HG03342 (cell line): ENCODE measurements at regions not wholly inside any gene's neighbourhood (a gene's known extent, or its start where the extent isn't known, plus 50 kb on each side); places are given as distances from the start of the nearest gene placed in this dataset.

Source experiments
- ATAC-seq: cut with Tn5 transposase; IDR thresholded peaks from one replicate; pipeline ENCODE4 v1.9.1; 2021; ENCODE audit warnings: mild to moderate bottlenecking, moderate library complexity; ENCODE audit not compliant: unreplicated experiment

DNA sequence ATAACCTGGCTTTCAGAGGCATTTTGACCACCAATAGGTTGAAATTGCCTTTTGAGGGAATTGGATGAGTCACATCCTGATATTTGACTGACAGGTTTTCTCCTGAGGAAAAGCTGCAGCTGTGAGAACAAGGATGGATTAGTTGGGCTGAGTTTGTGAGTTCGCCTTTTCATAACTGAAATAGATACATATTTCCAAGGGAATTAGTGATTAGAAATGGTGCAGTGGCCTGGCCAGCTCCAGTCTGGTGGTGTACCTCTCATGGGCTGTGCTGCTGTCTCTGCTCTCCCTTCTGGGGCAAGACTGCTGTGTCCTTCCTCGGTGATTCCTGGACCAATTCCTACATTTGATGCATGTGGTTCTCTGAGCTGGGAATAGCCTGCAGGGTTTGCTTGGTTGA lies 341.3 kb downstream of the TSN start:
- no peak for ATAC-seq

DNA sequence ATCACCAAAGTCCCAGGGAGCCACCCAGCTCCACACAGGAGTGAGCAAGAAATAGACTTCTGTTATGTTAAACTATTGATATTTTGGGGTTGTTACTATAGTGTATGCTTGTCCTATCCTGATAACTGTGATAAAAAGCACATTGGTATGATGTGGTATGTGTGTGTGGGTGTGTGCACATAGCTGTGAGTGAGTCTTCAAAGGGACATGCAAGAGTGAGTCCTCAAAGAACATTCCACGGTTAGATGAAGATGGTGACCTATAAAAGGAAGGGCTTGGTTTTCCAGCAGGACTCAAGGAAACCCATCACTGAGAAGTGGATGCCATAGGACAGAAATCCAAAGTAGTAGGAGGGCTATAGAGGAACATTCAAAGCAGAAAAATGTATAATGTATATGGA lies 342.9 kb downstream of the TSN start:
- ATAC-seq: no peak

DNA sequence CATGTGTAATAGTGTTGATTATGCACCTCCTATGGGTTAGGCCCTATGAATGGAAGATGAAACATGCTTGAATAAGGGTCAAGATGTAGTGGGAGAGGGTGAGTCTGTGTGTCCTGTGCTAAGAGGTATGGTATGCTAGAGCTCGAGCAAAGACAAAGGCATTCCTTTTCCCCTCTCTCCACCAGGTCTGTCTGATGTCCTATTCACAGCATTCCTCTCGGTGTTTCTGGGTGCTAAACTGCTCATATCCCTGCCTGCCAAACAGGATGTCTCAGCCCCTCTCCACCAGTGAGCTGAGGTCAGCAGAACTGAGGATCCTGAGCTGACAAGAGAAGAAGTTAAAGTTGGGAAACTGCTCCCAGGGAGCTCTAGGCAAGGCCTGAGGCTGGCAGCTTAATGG lies 344.9 kb downstream of the TSN start:
- ATAC-seq: no peak

DNA sequence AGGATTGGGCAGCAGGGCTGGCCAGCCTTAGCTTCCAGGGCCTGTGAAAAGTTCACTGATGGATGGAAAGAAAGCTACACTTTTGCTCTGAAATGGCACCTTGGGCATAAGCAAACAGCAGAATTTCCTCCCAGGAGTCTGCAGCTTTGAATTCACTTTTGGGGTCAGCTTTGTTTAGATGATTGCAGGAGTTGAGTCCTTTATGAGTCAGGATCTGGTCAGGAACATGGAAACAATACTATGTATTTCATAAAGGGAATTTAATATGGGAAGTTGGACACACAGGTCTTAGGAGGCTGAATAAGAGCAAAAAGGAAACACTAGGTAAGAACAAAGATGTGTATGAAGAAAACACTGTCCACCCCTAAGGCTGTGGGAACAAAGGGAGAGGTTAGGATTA lies 345.3 kb downstream of the TSN start:
- no peak for ATAC-seq

DNA sequence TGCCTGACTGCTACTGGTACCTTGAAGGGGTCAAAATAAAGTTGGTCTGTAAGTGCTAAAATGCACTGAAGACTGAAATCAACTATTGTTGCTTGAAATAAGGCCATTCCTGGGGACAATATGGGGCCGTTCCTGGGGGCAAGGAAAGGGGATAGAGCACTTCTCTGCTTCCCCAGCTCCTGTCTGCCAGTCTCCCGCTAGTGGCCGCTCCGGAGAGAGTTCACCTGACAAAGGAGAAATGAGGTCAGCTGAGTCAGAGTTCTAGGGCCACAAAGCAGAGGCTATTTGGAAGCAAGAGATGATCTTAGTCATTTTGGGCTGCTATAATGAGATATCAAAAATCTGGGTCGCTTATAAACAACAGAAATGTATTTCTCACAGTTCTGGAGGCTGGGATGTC lies 345.9 kb downstream of the TSN start:
- no peak for ATAC-seq

DNA sequence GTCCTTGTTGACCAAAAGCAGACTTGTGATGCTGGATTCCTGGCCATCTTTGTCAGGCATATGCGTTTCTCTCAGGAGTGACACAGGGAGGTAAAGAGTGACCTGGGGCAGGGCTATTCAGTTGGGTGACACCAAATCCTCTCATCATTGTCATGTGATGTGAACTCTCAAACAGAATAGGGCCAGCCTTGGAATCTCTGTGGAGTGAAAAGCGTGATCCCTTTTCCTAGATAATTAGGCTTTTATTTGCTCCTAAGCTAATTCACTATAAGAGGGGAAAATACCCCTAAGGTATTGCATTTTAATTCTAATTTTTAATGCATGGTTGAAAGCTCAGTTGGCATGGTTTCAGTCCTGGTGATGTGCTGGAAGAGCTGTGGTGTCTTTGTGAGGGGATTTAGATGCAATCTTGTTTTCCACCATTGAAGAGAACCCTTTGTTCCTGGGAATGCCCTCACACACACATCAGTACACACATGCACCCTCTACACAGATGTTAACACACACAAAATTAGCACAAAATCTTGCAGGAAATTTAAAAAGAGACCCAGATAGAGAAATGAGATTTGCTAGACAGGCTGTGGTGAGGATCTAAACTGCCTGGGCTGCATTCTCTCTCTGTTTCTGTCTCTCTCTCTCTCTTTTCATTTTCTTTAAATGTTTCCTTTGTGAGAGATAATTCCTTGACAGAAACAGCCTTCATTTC lies 349.9 kb downstream of the TSN start:
- ATAC-seq: no peak

DNA sequence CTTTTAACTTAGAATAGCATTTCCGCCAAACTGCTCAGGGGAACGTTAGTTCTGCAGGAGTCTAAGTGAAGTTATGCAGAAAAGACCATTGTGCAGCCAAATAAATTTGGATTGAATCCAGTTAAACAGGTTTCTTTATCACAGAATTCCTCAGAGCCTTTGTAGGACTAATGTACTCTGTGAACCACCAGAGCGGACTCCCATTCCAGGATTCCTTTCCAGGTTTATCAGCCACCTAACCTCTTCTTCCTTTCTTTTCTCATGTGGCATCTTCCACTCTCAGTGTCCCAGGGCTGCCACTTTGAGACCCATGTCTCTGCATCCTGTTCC lies 350.4 kb downstream of the TSN start:
- no peak for ATAC-seq

DNA sequence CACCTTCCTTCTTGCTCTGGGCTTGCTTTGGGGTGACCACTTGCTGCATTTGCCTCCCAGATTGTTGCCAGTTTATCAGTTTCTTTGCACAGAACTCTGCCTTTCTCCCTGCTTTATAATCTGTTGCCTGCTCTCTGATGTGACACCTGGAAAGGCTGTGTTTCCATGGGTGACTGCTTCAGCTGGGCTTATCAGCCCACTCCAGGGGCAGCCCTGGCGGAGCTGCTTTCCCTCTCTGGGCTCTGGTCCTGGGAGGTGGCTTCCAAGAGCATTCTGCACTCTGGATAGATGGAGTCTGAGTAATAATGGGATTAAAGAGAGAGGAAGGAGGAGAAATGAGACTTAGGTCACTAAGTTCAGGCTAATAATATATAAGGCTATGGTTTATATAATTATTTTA lies 352.7 kb downstream of the TSN start:
- ATAC-seq: no peak

DNA sequence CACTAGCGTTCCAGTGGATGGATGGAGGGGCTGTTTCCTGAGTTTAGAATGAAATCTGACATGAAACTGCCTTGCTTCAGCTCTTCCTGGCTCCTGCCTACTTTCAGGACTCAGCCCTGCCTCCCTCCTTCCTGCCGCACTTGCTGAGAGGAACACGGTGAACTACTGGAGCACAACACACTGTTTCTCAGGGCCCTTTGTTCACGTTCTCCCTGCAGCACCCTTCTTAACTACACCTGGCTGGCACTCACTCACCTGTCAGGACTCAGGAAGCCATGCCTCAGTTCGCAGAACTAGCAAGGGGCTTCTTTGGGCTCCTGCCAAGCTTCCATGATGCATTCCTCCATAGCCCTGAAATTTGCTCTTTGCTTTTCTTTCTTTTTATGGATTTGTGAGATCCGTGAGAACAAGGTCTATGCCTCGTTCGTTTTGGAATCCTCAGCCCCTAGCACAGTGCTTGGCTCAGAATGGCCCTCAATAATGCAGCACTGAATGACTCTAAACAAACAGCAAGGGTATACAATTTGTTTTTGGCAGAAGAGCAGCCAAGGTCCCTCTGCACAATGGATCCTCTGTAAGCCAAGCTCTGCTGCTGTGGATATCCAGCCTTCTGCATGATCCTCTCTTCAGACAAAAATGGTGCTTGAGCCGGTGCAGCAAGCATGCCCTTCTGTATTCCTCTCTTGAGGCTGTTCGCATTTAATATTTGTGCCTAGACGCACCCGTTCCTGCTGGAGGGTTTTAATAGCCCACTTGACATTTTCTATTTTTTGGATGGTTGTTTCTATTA lies 357.0 kb downstream of the TSN start:
- no peak for ATAC-seq

DNA sequence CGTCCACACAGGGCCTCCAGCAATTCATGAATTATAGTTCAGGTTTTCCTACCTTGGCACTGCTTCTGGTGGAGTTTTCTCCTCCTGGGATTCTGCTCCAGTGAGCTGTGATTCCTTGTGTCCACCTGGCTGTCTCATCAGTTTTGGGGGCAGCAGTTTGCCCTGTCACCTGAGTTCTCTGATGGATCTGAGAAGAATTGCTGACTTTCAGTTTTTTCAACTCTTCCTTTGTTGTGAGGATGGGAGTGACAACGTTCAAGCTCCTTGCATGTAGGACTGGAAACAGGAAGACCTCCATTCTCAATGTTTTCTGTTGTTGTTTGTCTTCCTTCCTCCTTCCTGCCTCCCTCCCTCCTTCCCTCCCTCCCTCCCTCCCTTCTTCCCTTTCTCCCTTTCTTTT lies 359.0 kb downstream of the TSN start:
- no peak for ATAC-seq

DNA sequence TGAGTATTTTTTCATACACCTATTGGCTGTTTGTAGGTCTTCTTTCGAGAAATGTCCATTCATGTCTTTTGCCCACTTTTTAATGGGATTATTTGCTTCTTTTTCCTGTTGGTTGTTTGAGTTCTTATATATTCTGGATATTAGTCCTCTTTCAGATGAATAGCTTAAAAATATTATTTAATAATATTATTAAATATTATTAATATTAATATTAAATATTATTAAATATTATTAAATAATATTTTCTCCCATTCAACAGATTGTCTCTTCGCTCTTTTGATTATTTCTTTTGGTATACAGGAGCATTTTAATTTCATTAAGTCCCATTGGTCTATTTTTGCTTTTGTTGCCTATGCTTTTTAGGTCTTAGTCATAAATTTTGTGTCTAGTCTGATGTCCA lies 361.9 kb downstream of the TSN start:
- no peak for ATAC-seq

DNA sequence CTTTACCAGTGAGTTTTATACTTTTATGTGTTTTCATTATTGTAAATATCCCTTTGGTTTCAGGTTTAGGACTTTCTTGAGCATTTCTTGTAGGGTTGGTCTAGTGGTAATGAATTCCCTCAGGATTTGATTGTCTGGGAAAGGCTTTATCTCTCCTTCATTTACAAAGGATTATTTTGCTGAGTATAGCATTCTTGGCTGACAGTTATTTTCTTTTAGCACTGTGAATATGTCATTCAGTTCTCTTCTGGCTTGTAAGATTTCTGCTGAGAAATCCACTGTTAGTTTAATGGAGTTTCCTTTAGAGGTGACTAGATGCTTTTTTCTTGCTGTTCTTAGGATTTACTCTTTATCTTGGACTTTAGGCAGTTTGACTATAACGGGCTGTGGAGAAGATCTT lies 373.9 kb downstream of the TSN start:
- no peak for ATAC-seq

DNA sequence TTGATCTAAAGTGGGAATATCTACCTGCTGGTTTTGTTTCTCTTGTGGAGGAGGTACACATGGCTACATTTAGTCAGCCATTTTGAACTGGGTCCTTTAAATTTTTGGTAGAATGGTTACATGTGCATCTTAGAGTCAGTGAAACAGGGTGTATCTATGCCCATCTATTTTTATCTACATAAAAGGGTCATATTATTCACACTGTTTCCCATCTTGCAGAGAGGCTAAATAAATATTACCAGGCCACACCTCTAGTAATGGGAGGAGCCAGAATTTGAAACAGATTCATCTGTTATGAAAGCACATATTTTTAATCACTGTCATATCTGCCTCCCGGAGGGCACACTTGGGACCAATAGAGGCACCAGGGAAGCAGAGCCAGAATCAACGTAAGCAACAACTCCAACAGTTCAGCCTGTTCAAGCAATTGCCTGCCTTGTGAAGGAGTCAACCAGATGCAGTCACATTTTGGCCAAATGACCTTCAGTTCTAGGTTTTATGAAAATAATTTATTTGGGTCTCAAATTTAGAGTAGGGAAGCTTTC lies 376.8 kb downstream of the TSN start:
- no peak for ATAC-seq

DNA sequence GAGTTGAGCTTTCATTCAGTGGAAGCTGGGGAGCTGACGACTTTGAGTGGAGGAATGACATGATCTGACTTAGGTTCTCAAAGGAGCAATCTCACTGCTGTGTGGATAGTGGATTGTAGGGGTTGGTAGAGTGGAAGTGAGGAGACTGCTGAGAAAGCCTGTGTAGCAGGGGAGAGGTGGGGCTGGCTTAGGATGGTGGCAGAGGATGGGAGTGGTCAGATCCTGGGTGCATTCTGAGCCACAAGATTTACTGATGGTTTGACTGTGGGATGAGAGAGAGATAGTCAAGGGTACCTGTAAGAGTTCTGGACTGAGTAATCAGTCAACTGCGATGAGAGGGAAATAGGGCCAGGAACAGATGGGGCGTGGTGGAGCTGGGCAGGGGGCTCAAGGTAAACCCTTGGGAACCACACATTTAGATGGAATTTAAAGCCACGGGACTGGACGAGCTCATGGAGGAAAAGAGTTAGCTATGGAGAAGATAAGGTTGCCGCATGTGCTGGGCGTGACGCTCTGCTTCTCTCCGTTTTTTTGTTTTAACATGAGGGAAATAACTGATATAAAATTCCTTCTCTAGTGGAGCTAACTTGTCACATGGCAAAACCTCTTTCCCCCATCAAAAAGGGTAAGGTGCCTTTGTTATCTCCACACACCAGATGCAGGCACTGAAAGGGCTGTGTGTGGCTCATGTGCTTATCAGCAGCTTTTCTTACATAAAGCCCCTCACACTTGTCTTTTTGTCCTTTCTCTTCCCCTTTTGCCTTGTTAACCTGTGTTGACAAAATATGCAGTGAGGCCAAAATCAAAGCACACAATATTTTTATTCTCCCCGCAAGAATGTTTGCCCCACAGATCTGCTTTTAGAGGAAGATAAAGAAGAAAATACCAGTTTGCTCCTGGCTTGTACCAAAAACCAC lies 379.8 kb downstream of the TSN start:
- ATAC-seq: no peak

DNA sequence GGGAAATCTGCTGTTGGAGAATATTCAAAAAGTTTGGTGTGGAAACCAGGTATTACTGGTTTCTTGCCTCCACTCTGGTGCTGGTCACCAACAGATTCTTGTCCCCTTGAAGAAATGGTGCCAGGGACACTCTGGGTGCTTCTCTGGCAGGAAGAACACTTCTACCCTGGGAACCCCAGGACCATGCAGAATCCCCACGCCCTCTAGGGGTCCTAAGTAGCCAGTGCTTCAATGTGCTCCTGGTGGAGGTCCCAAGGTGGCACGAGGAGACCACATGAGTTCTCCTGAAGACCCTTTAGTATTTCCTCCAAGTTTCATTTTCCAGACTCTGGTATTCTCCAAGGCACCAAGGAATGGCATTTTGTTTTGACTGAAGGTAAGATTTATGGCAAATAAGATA lies 380.6 kb downstream of the TSN start:
- peak; percentile 60 for ATAC-seq

DNA sequence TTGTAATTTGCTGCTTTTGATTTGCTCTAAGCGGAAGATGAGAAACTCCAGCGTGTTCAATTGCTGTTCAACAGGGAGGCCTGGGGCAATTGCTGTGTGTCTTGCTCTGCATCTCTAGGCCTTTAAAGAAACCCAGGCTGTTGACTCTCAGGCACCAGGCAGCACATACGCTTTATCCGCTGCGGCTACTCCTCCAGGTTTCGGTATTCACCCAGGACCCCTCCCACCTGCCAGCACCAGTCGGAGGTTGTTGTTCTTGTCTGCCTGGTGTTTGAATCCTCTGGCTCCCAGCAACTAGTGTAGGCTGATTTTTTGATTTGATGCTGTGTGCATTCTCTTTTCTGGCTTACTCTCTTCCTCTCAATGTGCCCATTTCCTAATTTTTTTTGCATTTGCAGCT lies 383.1 kb downstream of the TSN start:
- ATAC-seq: no peak

DNA sequence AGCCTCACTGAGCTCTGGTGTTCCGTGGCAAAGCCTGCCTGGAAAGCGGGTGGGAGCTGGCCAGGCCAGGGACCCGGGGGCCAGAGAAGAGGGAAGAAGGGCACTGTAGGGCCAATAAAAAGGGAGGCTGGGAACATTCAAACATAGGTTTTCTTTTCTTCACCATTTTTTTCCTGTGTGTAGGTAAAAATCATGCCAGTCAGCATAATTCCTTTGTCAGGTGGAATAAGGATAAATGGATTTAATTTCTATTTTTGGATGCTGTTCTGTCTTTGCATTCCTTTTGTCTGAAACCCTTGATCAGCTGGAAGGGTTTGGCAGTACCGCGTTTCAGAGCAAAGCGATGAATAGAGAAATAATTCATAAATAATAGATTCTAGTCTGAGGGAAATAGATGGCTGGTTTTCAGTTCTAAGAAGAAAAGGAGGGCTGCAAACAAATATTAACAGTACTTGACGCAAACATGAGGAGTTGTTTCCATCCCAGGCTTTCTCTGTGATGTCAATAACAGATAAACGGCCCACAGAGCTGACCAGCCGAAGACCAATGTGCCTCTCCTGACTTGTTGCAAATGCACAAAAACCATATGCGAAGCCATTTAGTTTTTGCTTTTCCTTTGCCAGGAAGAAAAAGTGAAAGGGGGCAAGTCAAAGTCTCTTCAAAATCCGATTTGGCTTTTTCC lies 384.4 kb downstream of the TSN start:
- no peak for ATAC-seq

DNA sequence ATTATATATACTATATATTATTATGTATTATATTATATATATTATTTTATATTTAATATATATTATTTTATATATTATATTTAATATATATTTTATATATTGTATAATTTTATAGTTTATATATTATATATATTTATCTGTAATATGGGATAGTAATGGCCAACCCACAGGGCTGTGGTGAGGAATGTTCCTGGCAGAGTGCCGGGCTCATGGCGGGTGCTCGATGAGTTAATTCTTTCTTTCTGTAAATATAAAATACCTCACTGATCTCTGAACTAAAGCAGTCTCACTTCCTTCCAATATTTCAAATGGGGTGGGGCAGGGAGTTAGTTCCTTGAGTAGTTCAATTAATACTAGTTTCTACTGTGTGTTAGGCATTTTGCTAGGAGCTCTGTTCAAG lies 389.4 kb downstream of the TSN start:
- no peak for ATAC-seq

DNA sequence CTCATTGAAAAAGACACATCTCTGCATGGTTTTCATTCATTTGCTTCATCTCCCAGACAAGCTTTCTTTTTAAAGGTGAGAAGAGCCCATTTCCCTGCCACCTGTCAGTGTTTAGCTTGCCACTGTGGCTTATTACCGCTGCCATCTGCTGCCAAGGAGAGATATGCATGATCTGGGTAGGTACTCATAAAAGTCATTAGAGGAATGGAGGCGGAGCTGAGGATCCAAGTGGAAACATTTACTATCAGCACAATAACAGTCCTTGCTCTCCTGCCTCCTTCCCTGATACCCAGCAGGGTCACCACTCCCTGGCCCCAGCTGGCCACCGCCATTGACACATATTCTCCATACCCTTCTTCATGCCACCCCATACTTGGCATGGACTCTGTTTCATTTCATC lies 390.4 kb downstream of the TSN start:
- no peak for ATAC-seq

DNA sequence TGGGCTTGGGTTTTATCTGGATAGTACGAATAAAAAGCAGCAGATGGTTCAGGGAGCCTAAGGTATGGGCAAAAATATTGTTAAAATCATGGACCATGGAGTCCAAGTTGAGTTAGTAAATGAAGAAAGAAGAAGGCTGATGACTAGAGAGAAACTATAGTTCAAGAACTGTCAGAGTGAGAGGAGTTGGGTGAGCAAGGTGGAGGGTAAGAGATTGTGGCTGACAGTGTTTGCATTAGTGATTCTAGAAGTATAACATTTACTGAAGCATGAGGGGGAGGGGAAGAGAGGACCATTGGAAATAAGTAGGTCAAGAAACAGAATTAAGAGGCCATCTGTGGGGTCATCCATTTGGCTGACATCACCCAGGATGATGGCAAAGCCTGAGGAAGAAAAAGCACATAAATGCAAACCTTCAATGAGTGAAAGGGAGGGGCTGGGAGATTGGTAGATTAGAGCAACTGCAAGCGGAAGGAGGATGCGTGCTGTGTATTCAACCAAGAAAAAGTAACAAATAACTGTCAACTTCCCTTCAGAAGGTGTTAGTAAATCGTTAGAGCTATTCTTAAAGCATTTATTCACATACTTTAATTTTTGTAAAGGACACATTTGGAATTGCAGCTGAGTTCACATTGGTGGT lies 392.8 kb downstream of the TSN start:
- ATAC-seq: no peak
